ENCODE measurements at regions not wholly inside any gene's neighbourhood (a gene's known extent, or its start where the extent isn't known, plus 50 kb on each side); places are given as distances from the start of the nearest gene placed in this dataset.

DNA sequence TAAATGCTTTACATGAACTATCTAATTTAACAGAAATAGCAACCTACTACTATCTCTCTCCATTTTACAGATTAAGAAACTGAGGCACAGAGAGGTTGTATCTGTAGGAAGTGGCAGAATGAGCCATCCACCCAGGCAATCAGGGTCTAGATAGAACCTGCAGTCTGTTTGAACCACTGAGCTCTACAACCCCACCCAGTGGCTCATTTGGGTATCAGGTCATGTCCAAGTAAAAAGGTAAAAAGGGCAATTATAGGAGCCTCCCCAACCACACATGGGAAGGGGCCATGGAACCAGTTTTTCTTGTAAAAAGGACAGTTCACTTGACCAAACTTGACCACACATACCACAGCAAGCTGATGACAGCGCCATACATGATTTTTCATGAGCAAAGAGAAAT is 92.9 kb upstream of the SGCG start:
- TF ChIP-seq, protein P1, sequence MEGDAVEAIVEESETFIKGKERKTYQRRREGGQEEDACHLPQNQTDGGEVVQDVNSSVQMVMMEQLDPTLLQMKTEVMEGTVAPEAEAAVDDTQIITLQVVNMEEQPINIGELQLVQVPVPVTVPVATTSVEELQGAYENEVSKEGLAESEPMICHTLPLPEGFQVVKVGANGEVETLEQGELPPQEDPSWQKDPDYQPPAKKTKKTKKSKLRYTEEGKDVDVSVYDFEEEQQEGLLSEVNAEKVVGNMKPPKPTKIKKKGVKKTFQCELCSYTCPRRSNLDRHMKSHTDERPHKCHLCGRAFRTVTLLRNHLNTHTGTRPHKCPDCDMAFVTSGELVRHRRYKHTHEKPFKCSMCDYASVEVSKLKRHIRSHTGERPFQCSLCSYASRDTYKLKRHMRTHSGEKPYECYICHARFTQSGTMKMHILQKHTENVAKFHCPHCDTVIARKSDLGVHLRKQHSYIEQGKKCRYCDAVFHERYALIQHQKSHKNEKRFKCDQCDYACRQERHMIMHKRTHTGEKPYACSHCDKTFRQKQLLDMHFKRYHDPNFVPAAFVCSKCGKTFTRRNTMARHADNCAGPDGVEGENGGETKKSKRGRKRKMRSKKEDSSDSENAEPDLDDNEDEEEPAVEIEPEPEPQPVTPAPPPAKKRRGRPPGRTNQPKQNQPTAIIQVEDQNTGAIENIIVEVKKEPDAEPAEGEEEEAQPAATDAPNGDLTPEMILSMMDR (IDR thresholded peaks at IDR 0.05): peak in 1 of 6 experiments; percentile 4
- TF ChIP-seq POLR2A (IDR thresholded peaks at IDR 0.05): no peak
